ENCODE measurements at regions not wholly inside any gene's neighbourhood (a gene's known extent, or its start where the extent isn't known, plus 50 kb on each side); places are given as distances from the start of the nearest gene placed in this dataset.

- peak; percentile 51 for DNase-seq
These were observed 100.8 kb downstream of the PPM1A start for GRCh38 chr14:60349663-60350365.

GRCh38 chr14:60350366-60350720 lies 101.3 kb downstream of the PPM1A start:
- no peak for DNase-seq

DNA sequence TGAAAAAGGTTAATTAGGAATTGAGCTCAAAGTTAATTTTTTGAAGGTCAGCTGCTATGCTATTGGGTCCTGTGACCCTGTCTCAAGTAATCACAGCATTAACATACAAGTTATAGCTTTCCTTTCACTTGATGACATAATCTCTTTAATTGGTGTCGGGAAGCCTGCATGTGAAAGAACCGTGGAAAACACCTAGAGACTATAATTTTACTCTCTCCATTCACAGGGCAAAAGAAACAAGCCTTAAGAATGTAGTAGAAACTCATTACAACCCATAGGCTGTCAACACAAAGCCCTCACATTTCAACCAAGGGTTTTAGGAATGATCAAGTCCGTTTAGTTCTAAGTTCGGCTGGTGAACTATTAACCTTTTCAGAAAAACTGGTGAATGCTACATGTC lies 104.4 kb downstream of the PPM1A start:
- DNase-seq = no peak

DNA sequence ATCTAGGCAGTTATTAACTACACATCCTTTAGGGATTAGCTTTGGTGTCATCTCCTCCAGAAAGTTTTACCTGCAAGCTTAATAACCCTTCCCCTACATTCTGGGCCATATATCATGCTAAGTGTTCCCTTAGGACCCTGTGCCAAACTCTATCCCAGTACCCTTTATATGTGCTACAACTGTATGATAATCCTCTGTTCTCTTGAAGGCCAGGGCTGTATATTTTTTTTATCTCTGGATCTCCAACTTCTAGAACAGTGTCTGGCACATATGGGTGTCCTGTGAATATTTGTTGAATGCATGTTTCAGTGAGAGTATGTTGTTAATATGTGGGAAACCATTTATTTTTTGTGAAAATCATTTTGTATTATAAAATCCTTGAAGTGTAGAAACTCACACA lies 106.7 kb downstream of the PPM1A start:
- no peak for DNase-seq

DNA sequence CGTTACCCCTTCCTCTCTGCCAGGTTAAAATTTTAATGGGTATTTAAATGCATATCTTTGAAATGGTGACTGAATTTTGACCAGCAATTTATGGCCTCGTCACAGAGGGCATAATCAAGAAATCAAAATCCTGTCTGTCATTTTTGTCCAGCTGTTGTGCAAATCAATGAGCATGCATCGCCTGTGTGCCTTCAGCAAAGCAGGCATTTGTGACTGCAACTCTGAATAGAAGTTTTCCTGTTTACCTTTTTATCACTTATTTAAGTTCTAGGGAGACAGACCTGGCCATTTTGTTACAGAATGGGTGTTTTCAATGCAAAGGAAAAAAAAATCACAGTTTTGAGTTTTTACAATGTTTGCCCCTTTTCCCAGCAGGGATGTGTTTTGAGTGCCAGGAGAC lies 107.4 kb downstream of the PPM1A start:
- no peak for DNase-seq

- DNase-seq = peak; percentile 74
These were observed 108.0 kb downstream of the PPM1A start for GRCh38 chr14:60356906-60357550.

- DNase-seq = no peak
These were observed 108.6 kb downstream of the PPM1A start for GRCh38 chr14:60357551-60358149.

DNA sequence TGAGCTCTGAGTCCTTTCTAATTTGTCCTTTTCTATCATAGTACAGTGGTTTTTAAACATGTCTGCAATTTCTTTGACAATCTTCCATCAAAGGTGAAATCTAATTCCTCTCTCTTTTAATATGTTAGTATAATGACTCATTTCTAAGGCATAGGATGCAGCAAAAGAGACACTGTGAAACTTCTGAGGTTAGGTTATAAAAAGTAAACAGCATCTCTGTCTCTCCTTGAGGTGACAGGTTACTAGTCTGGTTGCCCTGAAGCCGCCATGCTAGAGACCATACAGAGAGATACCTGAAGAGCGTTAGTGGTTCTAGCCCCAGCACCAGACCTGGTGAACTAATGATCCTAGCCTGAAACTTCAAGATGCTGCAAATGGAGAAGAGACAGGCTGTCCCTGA lies 114.3 kb downstream of the PPM1A start:
- DNase-seq = no peak

DNA sequence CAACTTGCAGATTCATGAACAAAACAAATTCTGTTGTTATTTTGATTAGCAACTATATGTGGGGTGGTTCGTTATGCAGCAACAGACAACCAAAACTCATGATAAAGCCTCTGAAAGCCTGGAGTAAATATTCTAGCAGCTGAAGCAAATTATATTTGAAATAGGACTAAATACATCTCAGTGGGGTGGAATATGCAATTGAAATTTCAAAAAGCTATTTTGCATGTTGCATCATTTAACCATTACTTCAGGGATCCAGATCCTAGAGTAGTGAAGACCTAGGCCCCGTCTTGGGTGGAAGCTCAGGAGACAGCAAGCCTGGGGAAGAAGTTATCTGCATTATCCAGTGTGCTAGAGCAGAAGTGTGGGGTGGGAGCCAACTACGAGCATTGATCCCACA lies 114.7 kb downstream of the PPM1A start:
- DNase-seq = no peak

DNA sequence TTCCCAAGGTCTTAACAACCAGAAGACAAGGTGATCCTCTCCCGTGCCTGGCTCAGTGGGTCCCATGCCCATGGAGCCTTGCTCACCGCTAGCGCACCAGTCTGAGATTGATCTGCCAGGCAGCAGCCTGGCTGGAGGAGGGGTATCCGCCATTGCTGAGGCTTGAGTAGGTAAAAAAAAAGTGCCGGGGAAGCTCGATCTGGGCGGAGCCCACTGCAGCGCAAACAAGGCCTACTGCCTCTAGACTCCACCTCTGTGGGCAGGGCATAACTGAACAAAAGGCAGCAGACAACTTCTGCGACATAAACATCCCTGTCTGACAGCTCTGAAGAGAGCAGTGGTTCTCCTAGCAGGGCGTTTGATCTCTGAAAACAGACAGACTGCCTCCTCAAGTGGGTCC lies 104.0 kb downstream of the C14orf39 start:
- no peak for DNase-seq
